ENCODE measurements at regions not wholly inside any gene's neighbourhood (a gene's known extent, or its start where the extent isn't known, plus 50 kb on each side); places are given as distances from the start of the nearest gene placed in this dataset.
"Not testable (repeated sequence)": the region's sequence is repeated elsewhere in the genome, so short reads cannot be mapped to it uniquely, and the experiment has no call there.

- ATAC-seq: peak; percentile 100
Measured at GRCh38 chr1:120232834-120233660, 56.7 kb upstream of the SEC22B start.

- ATAC-seq: not testable (repeated sequence)
Measured at GRCh38 chr1:120229835-120230234, 53.5 kb upstream of the SEC22B start.

Measured in SK-N-SH treated with all-trans-retinoic acid at 6 μM for 48 hours (cell line).